ENCODE measurements at regions not wholly inside any gene's neighbourhood (a gene's known extent, or its start where the extent isn't known, plus 50 kb on each side); places are given as distances from the start of the nearest gene placed in this dataset.

DNA sequence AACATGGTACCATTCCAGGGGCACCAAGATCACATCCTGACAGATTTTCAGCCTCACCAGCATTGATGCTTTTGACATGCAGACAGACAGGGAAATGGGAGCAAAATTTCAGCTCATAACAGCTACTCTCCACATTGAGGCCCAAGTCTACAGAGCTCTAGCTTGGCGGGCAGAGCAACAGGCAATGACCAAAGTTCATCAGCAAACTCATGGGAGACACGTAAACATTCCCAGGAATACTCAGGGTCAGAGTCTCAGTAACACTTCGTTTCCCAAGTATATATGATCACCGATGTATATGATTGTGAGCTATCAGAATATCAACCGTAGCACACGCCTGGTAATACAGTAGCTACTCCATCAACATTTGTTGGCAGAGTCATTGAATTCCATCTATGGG lies 59.2 kb upstream of the SLC24A5 start:
- no peaks in the 10 kb centered on the region for H3K27me3 ChIP-seq
- peaks cover 0 to 5% (median 0%) of the 10 kb centered on the region in 9 donors for H3K4me1 ChIP-seq
- WGBS, 2 donors: 90 to 92% methylated on average over 6 of the region's 6 CpGs
- H3K9me3 ChIP-seq: no peaks in the 10 kb centered on the region
- H3K4me3 ChIP-seq: no peak overlapping the region
- no peaks in the 10 kb centered on the region for H3K36me3 ChIP-seq
- no peak overlapping the region for H3K27ac ChIP-seq
- DNase-seq (no peak), ATAC-seq (no peak)
- no peak for TF ChIP-seq CTCF (IDR thresholded peaks at IDR 0.05)
- intact Hi-C loops (cut with DNase I): no loop called here

GRCh38 chr15:48062148-48062872 lies 58.5 kb upstream of the SLC24A5 start:
- no peaks in the 10 kb centered on the region for H3K9me3 ChIP-seq
- H3K27me3 ChIP-seq: no peaks in the 10 kb centered on the region
- intact Hi-C loops (cut with DNase I): no loop called here
- no peak for DNase-seq
- no peaks in the 10 kb centered on the region for H3K36me3 ChIP-seq
- TF ChIP-seq CTCF (IDR thresholded peaks at IDR 0.05): no peak
- H3K27ac ChIP-seq: no peak overlapping the region
- ATAC-seq: no peak
- H3K4me3 ChIP-seq: no peak overlapping the region
- 76 to 82% methylated on average over 11 of the region's 11 CpGs for WGBS, 2 donors
- H3K4me1 ChIP-seq: peaks cover 0 to 5% (median 0%) of the 10 kb centered on the region in 9 donors

GRCh38 chr15:48063411-48063985 lies 57.3 kb upstream of the SLC24A5 start:
- no peak for DNase-seq
- intact Hi-C loops (cut with DNase I): no loop called here
- Histone ChIP-seq H3K4me3 (no peak overlapping the region), H3K27me3 (no peaks in the 10 kb centered on the region), H3K27ac (no peak overlapping the region), H3K36me3 (no peaks in the 10 kb centered on the region), H3K4me1 (peaks cover 0 to 5% (median 0%) of the 10 kb centered on the region in 9 donors), H3K9me3 (no peaks in the 10 kb centered on the region)
- 68 to 74% methylated on average over 2 of the region's 2 CpGs for WGBS, 2 donors
- no peak for TF ChIP-seq CTCF (IDR thresholded peaks at IDR 0.05)
- no peak for ATAC-seq

DNA sequence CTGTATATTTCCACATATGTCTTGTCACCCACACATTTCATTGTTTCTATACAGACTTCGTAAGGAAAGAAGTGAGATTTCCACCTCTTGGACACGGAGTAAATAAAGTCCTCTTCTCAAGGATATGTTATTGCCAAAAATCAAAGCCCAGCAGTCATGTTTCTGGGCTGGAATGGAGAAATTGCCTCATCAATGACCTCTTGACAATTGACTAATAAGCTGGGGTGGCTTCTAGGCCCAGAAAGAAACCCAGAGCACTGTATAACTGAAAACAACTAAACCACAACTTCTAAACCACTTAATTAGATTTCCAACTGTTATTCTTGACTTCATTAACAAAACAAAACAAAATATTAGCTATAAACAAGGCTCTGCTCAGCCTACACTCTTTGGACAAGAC lies 56.4 kb upstream of the SLC24A5 start:
- H3K27ac ChIP-seq: no peak overlapping the region
- no peaks in the 10 kb centered on the region for H3K27me3 ChIP-seq
- intact Hi-C loops (cut with DNase I): no loop called here
- ATAC-seq: no peak
- no peak for TF ChIP-seq CTCF (IDR thresholded peaks at IDR 0.05)
- H3K9me3 ChIP-seq: no peaks in the 10 kb centered on the region
- no peaks in the 10 kb centered on the region for H3K36me3 ChIP-seq
- no peak overlapping the region for H3K4me3 ChIP-seq
- no peak for DNase-seq
- 88 to 90% methylated on average over 2 of the region's 2 CpGs for WGBS, 2 donors
- peaks cover 0 to 4% (median 0%) of the 10 kb centered on the region in 9 donors for H3K4me1 ChIP-seq

All from heart right ventricle (tissue), 16 donors.